Adipocyte (in vitro differentiated cells): ENCODE measurements at regions not wholly inside any gene's neighbourhood (a gene's known extent, or its start where the extent isn't known, plus 50 kb on each side); places are given as distances from the start of the nearest gene placed in this dataset.

Experiments used
- DNase-seq: peaks from one replicate; pipeline ENCODE4 v3.0.0-alpha.2; 2015; ENCODE audit warnings: low read depth
- H3K27me3 ChIP-seq: replicated peaks from 2 replicates; pipeline ENCODE4 v1.7.0; 2013; ENCODE audit warnings: mild to moderate bottlenecking, low read length, moderate library complexity; ENCODE audit not compliant: control insufficient read depth, insufficient read depth
- H3K36me3 ChIP-seq: 2 replicates; pipeline ENCODE4 v1.7.0; 2013; ENCODE audit warnings: low read length, mild to moderate bottlenecking, moderate library complexity; ENCODE audit not compliant: control insufficient read depth, insufficient read depth, severe bottlenecking
- H3K4me1 ChIP-seq: 2 replicates; pipeline ENCODE4 v1.7.0; 2013; ENCODE audit warnings: mild to moderate bottlenecking, low read length, moderate library complexity; ENCODE audit not compliant: control insufficient read depth, insufficient read depth
- H3K4me3 ChIP-seq: 2 replicates; pipeline ENCODE4 v1.7.0; 2013; ENCODE audit warnings: mild to moderate bottlenecking, low read length, moderate library complexity
- H3K9ac ChIP-seq: 2 replicates; pipeline ENCODE4 v1.7.0; 2013; ENCODE audit warnings: mild to moderate bottlenecking, low read length, moderate library complexity
- H3K9me3 ChIP-seq: 2 replicates; pipeline ENCODE4 v1.7.0; 2013; ENCODE audit warnings: mild to moderate bottlenecking, low read length, moderate library complexity; ENCODE audit not compliant: control insufficient read depth

DNA sequence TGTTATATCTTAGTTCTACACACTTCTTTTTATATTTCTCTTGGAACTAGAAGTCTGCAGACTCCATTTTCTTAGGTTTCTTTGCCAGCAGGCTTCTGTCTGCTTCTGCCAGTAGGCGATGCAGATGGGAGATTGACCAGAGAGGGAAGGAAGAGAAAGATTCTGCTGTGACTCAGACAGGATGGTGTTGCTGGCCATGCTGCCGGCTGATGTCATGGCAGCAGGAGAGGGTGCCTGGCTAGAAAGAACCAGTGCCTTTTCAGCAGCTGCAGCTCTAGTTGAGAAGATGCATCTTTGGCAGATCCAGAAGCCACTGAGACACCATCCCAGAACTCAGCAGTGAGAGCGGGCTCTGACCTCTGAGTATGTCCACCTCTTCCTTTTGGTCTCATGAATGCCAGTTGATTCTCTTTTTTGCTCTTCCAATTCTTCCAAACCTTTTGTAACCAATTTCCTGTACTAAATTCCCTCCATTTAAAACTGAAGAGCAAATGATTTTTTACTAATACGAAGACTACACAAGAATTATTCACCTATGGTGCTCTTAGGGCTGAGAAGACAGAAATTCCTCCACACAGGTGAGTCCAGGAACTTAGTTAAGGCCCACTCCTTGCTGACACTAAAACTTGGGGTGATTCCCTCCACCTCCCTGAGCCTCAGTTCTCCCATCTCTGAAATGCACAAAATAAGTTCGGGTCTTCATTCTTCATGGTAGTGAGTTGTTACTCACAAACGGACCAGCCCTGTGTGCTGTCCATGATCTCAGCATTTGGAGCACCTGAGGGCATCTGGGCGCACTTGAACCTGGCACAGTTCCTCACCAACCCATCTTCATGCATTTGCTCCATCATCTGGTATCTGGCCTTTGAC lies 200.7 kb downstream of the MYCN start:
- Histone ChIP-seq H3K9ac (no peak overlapping the region), H3K27me3 (peaks cover 3% of the 10 kb centered on the region), H3K36me3 (no peaks in the 10 kb centered on the region), H3K4me3 (no peak overlapping the region), H3K9me3 (no peaks in the 10 kb centered on the region), H3K4me1 (no peaks in the 10 kb centered on the region)
- DNase-seq = no peak

DNA sequence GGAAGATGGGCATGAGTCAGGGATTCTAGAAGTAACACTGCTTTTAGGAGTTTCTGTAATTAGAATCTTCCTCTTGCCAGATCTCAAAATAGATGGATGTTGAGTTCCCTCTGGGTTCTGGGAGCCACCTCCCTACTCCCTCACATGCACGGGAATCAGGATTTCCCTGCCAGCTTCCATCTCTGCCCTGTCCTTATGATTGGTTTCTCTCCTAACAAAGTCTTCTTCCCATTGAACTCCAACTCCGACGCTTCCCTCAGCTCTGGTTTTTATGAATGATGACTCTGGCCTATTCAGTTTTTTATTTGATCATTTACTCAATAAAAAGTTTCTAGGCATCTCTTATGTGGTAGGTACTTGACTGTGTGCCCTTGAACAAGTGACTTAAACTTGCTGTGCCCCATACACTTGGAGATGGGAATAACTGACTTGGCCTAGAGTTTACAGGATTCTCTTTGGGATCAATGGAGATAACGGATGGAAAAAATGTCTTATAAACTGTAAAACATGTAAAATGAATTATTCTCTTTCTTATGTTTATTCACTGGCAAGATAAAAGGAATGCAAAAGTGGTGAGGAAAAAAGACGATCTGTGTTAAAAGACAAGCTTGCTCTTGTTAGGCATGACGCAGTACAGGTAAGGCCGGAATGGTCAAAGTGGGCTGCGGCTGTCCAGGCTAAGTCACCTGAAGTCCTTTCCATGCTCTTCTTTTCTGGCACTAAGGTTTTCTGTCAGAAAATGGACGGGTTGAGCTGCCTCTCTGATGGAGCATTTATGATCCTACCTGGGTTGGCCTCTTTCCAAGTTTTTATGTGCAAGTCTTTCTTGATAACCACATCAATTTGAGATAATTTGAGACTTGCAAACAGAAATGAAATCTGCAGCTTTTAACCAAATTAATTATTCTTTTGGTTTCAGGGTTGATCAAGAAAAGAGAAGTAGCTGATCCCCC lies 199.6 kb downstream of the MYCN start:
- no peaks in the 10 kb centered on the region for H3K36me3 ChIP-seq
- H3K9ac ChIP-seq = no peak overlapping the region
- H3K4me3 ChIP-seq = no peak overlapping the region
- H3K27me3 ChIP-seq = peaks cover 3% of the 10 kb centered on the region
- no peak for DNase-seq
- H3K9me3 ChIP-seq = no peaks in the 10 kb centered on the region
- no peaks in the 10 kb centered on the region for H3K4me1 ChIP-seq

DNA sequence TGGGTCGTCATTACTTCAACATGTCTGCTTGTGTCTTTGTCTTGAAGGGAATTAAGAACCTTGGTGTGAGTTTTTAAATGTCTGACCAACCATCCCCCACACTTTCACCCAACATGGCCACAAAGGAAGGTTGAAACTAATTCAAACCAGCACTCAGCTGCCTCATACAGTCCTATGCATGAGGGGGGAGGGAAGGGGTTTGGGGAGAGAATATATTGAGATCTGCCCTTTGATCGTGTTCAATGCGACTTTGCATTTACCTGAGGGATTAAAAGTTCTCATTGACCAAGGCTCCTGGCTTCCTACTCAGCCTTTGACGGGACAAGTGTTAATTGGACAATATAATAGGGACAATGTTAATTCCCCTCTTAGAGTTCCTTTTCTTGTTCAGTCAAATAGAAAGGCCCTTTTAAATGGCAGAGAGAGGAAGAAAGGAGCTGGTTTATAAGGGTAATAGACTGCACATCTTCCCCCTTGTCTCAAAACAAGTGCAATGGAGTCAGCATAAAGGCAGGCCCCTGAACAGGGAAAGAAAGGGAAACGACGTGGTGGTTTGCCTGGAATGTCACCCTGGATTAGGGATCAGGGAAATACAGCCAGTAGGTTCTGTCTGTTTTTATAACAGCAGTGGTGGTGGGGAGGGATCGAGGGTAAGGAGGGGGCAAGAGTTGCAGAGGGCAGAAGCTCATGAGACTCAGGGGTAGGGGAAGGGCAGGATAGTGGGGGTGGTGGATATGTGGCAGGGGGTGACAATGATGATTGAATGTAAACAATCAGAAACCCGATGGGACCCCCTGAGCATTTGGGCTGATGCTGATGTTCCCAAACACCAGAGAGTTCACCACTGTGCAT lies 198.7 kb downstream of the MYCN start:
- Histone ChIP-seq H3K4me3 (no peak overlapping the region), H3K9ac (no peak overlapping the region), H3K27me3 (peaks cover 3% of the 10 kb centered on the region), H3K4me1 (no peaks in the 10 kb centered on the region), H3K36me3 (no peaks in the 10 kb centered on the region), H3K9me3 (no peaks in the 10 kb centered on the region)
- no peak for DNase-seq

DNA sequence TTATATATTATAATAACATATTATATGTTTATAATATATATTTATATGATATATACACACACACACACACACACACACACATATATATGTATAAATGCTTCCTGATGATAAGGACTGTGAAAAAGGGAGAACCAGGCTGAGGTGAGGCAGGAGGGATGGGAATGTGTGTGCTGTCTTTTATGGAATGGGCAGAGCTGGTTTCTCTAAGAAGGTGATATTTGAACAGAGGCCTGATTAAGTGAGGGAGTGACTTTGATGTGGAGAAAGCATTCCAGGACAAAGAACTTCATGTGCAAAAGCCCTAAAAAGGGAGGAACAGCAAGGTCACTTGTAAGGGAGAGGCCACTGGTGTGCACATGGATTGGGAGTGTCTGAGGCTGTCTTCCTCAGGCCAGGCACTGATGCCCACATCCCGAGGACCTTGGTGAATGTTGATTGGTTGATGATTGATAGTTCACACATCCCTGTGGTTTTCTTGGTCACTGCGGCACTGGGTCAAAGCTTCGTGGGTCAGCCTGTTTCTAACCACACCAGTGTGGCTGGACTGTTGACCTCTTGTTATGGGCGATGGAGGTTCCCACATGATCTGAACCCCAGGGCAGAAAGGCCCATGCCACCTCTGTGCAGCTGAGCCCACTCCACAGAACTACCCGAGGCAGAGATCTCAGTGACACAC lies 196.9 kb downstream of the MYCN start:
- H3K27me3 ChIP-seq = peaks cover 3% of the 10 kb centered on the region
- no peak overlapping the region for H3K9ac ChIP-seq
- no peaks in the 10 kb centered on the region for H3K4me1 ChIP-seq
- no peak overlapping the region for H3K4me3 ChIP-seq
- DNase-seq = no peak
- no peaks in the 10 kb centered on the region for H3K9me3 ChIP-seq
- no peaks in the 10 kb centered on the region for H3K36me3 ChIP-seq

DNA sequence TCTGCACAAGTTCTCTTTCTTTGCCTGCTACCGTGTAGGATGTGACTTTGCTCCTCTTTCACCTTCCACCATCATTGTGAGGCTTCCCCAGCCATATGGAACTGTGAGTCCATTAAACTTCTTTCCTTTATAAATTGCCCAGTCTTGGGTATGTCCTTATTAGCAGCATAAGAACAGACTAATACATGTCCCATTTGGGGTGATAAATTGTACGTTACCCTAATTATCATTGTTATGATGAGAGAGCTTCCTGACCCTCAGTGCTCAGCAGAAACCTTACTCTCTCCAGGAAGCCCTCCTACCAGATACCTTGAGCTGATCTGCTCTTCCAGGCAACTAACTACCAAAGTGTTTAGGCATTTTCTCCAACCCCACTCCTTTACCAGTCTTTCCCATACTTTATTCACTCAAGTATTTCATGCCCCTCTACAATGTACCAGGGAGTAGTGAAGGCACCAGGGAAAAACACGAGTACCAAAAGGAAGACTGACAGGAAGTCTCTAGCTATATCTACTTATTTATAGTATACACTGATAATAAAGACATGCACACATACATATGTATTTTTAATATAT lies 196.2 kb downstream of the MYCN start:
- no peak overlapping the region for H3K9ac ChIP-seq
- H3K27me3 ChIP-seq = peaks cover 3% of the 10 kb centered on the region
- DNase-seq = no peak
- H3K4me3 ChIP-seq = no peak overlapping the region
- no peaks in the 10 kb centered on the region for H3K36me3 ChIP-seq
- no peaks in the 10 kb centered on the region for H3K4me1 ChIP-seq
- H3K9me3 ChIP-seq = no peaks in the 10 kb centered on the region

DNA sequence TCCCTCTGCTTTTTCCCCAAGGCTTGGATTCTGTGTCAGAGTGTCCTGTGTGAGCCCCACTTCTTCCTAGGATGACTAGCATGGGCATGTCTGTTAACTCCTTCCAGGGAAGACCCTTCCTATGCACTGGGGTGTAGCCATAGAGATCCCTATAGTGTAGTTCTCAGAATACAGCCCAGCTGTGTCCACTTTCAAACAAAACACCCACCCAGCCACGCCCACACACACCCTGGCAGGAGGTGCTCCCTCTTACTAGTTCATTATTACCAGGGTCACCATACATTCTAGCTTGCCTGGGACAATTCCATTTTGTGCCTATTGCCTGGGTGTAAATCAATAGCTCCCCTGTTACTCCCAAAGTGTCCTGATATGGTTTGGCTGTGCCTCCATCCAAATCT lies 195.6 kb downstream of the MYCN start:
- Histone ChIP-seq H3K27me3 (no peaks in the 10 kb centered on the region), H3K4me3 (no peak overlapping the region), H3K4me1 (no peaks in the 10 kb centered on the region), H3K36me3 (no peaks in the 10 kb centered on the region), H3K9me3 (no peaks in the 10 kb centered on the region), H3K9ac (no peak overlapping the region)
- no peak for DNase-seq

DNA sequence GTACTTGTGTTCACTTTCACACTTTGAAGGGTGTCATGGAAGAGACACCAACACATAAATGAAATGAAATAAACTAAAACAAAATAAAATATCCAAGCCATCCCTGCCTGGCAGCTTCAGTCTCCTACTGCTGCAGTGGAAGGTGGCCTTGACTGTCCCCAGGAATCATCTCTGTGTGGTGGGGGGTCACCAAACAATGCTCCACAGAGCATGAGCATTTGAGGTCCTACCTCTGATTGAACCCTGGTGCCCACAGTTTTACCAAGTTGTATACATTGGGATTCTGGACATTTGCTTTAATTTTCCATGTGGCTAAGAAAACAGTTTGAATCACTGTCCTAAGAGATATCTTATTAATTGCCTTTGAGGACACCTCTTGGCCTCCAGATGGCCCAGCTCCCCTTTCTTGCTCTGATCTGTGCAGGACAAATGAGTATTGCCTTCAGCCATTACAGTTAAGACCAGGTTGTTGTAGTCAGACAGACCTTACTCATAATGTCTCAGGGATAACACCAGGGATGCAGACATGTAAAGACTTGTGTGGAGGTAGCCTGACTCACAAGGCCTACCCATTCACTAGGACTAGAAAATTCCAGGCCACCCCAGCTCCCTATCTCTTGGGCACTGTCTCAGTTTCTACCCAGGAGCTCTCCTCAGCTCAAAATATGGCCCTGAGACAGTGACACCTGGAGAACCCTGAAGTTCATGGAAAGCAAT lies 195.0 kb downstream of the MYCN start:
- H3K9ac ChIP-seq = no peak overlapping the region
- no peaks in the 10 kb centered on the region for H3K9me3 ChIP-seq
- H3K36me3 ChIP-seq = no peaks in the 10 kb centered on the region
- DNase-seq = no peak
- H3K27me3 ChIP-seq = no peaks in the 10 kb centered on the region
- H3K4me1 ChIP-seq = no peaks in the 10 kb centered on the region
- no peak overlapping the region for H3K4me3 ChIP-seq

DNA sequence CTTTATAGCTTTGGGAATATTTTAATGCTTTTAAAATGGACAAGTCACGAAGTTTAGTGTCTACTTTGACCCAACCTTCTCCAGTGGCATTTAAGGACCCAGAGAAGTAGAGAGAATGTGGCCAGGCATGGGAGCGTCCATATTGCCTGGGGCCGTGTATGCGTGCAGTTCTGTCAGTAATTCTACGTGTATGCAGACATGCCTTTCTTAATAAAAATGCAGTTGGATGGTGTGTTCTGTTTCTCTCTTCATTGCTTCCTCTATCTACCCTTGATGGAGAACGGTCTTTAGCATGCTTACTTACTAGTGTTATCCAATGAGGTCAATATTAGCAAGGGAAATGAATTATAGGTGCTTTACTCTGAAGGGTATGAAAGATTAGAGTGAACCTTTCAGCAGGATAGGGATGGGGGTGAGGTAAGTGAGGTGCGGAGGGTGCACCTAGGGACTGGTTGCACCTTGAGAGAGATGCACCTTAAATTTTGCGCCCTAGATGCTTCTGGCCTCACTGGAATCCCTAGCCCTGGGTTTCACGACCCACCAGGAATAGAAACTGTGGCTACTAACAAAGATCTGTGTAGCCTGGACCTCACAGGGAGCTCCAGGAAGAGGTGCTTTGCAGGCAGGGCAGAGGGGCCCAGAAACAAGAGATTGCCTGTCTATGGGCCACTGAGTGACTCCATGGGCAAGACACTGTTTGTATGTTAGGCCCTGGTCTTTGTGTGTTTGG lies 194.3 kb downstream of the MYCN start:
- Histone ChIP-seq H3K27me3 (no peaks in the 10 kb centered on the region), H3K4me1 (no peaks in the 10 kb centered on the region), H3K36me3 (no peaks in the 10 kb centered on the region), H3K4me3 (no peak overlapping the region), H3K9ac (no peak overlapping the region), H3K9me3 (no peaks in the 10 kb centered on the region)
- no peak for DNase-seq

DNA sequence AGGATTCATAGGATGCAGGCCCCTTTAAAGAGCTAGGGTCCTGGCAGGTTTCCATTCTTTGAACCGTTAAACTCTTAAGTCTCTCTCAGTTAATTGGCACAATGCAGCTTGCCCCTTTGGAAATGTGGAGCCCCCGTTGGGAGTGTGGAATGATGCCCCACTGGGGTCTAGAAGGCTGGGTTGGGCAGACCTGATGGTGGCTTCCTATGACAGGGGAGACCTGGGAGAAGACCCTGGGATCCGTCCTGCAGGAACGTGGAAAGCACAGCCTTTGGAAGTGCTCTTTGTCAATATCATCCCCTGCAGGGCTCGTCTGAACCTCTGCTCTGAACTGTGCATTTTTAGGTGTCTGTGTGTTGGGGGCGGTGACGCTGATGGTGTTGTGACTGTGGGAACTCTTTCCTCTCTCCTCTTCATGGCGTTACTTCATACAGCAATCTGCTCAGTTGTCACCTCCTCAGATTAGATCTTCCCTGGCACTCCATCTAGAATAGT lies 190.6 kb downstream of the MYCN start:
- no peaks in the 10 kb centered on the region for H3K4me1 ChIP-seq
- DNase-seq = no peak

More for the DNA sequence above, 190.6 kb downstream of the MYCN start:
- no peaks in the 10 kb centered on the region for H3K27me3 ChIP-seq
- no peak overlapping the region for H3K9ac ChIP-seq
- no peaks in the 10 kb centered on the region for H3K9me3 ChIP-seq
- no peaks in the 10 kb centered on the region for H3K36me3 ChIP-seq
- no peak overlapping the region for H3K4me3 ChIP-seq
